H1 (cell line): ENCODE measurements at regions not wholly inside any gene's neighbourhood (a gene's known extent, or its start where the extent isn't known, plus 50 kb on each side); places are given as distances from the start of the nearest gene placed in this dataset.

Experiments
- CTCF ChIA-PET: fragments of 300-600 bp; sonication (Branson Sonifier 250); formaldehyde crosslinking; loops from one replicate; lab custom pipeline; 2021; ENCODE audit not compliant: partially characterized antibody; lab: Charles Lee
- POLR2A ChIA-PET: fragments of 300-600 bp; sonication (Branson Sonifier 250); formaldehyde crosslinking; loops from one replicate; lab custom pipeline; 2021; ENCODE audit warnings: inconsistent platforms; ENCODE audit not compliant: partially characterized antibody; lab: Charles Lee
- DNase-seq, 2 experiments: peaks; one replicate each; pipeline versions ENCODE4 v3.0.0 to v3.0.0-alpha.2; 2010 to 2022; ENCODE audit warnings: low spot score in 2 of 2, low read depth in 1 of 2, mixed read lengths in 1 of 2
- FAIRE-seq: peaks from 2 replicates; lab custom pipeline; 2011; peaks lifted over from hg19 to GRCh38; lab: Jason Lieb, UNC
- H2AFZ ChIP-seq: 2 replicates; pipeline ENCODE4 v1.8.1; 2012; ENCODE audit warnings: low read length, inconsistent platforms
- H2AK5ac ChIP-seq: 2 replicates; pipeline ENCODE4 v1.6.1; 2013; ENCODE audit warnings: low read depth, low read length
- H2BK120ac ChIP-seq: replicated peaks from 2 replicates; pipeline ENCODE3; 2013; ENCODE audit warnings: low read depth, low read length, inconsistent platforms
- H2BK12ac ChIP-seq: 2 replicates; pipeline ENCODE4 v1.6.1; 2013; ENCODE audit warnings: low read depth, low read length
- H2BK15ac ChIP-seq: 2 replicates; pipeline ENCODE4 v1.6.1; 2013; ENCODE audit warnings: low read length
- H2BK20ac ChIP-seq: 2 replicates; pipeline ENCODE4 v1.6.1; 2013; ENCODE audit warnings: low read length
- H2BK5ac ChIP-seq: 2 replicates; pipeline ENCODE4 v1.6.1; 2013; ENCODE audit warnings: low read depth, low read length
- H3K14ac ChIP-seq: 2 replicates; pipeline ENCODE4 v1.6.1; 2013; ENCODE audit warnings: inconsistent platforms; ENCODE audit not compliant: insufficient read length
- H3K18ac ChIP-seq: 2 replicates; pipeline ENCODE4 v1.6.1; 2013; ENCODE audit warnings: low read length; ENCODE audit errors: extremely low read depth
- H3K23ac ChIP-seq: 2 replicates; pipeline ENCODE4 v1.6.1; 2013; ENCODE audit warnings: inconsistent platforms; ENCODE audit not compliant: insufficient read length
- H3K23me2 ChIP-seq: 2 replicates; pipeline ENCODE4 v1.6.1; 2013; ENCODE audit warnings: low read depth, low read length
- H3K27ac ChIP-seq: 2 replicates; pipeline ENCODE4 v1.6.1; 2011; ENCODE audit warnings: low read depth, low read length, inconsistent platforms
- H3K27me3 ChIP-seq, 4 experiments: replicated peaks in 1 of 4; 1 replicate in 1 of 4; 2 replicates in 3 of 4; pipeline versions ENCODE4 v1.6.1 to v1.8.1; 2011 to 2013; ENCODE audit warnings: low read length in 3 of 4, mild to moderate bottlenecking in 3 of 4, inconsistent platforms in 2 of 4, mixed read lengths in 2 of 4, moderate library complexity in 1 of 4; ENCODE audit not compliant: control insufficient read depth in 3 of 4, insufficient read depth in 3 of 4; ENCODE audit errors: extremely low read depth in 1 of 4
- H3K36me3 ChIP-seq, 4 experiments: 2 replicates each; pipeline versions ENCODE4 v1.6.1 to v1.8.1; 2011 to 2013; ENCODE audit warnings: mild to moderate bottlenecking in 4 of 4, low read length in 3 of 4, moderate library complexity in 2 of 4, control low read depth in 1 of 4, inconsistent platforms in 1 of 4; ENCODE audit not compliant: insufficient read depth in 4 of 4, control insufficient read depth in 2 of 4
- H3K4ac ChIP-seq: replicated peaks from 2 replicates; pipeline ENCODE3; 2013; ENCODE audit warnings: low read length, low read depth, mixed read lengths, inconsistent platforms; ENCODE audit not compliant: insufficient read length
- H3K4me1 ChIP-seq, 4 experiments: replicated peaks in 1 of 4; 1 replicate in 1 of 4; 2 replicates in 3 of 4; pipeline versions ENCODE4 v1.6.1 to v1.8.1; 2011 to 2013; ENCODE audit warnings: low read length in 3 of 4, inconsistent platforms in 2 of 4, mixed read lengths in 1 of 4; ENCODE audit not compliant: insufficient read depth in 4 of 4, control insufficient read depth in 3 of 4
- H3K4me2 ChIP-seq, 2 experiments: 2 replicates each; pipeline versions ENCODE4 v1.6.1 to v1.8.1; 2011 to 2013; ENCODE audit warnings: low read depth in 2 of 2, low read length in 2 of 2, control low read depth in 1 of 2, inconsistent platforms in 1 of 2, mild to moderate bottlenecking in 1 of 2; ENCODE audit not compliant: insufficient read depth in 1 of 2
- H3K4me3 ChIP-seq, 4 experiments: fragments of 200-600, 300-600 bp in 1 of 4; sonication (generic), shearing (Covaris generic), sonication (Bioruptor Twin) in 1 of 4; 2 replicates each; pipeline versions ENCODE4 v1.5.1 to v1.8.1; 2011 to 2016; ENCODE audit warnings: low read length in 4 of 4, low read depth in 3 of 4, control low read depth in 2 of 4, inconsistent platforms in 2 of 4, mild to moderate bottlenecking in 2 of 4, mixed read lengths in 1 of 4, moderate library complexity in 1 of 4; ENCODE audit not compliant: insufficient read depth in 2 of 4; ENCODE audit errors: extremely low read depth in 1 of 4
- H3K56ac ChIP-seq: replicated peaks from 2 replicates; pipeline ENCODE3; 2013; ENCODE audit warnings: low read depth, mild to moderate bottlenecking, mixed read lengths, low read length, inconsistent platforms; ENCODE audit not compliant: insufficient read length
- H3K79me1 ChIP-seq: 2 replicates; pipeline ENCODE4 v1.6.1; 2013; ENCODE audit warnings: low read depth, low read length, control low read depth
- H3K79me2 ChIP-seq, 2 experiments: 2 replicates each; pipeline versions ENCODE4 v1.6.1 to v1.8.1; 2012 to 2013; ENCODE audit warnings: low read length in 2 of 2, mild to moderate bottlenecking in 2 of 2, inconsistent platforms in 1 of 2; ENCODE audit not compliant: insufficient read depth in 2 of 2, control insufficient read depth in 1 of 2
- H3K9ac ChIP-seq, 4 experiments: replicated peaks in 1 of 4; 1 replicate in 1 of 4; 2 replicates in 3 of 4; pipeline versions ENCODE4 v1.6.1 to v1.8.1; 2011 to 2013; ENCODE audit warnings: low read depth in 3 of 4, low read length in 3 of 4, control low read depth in 2 of 4, mild to moderate bottlenecking in 2 of 4, moderate library complexity in 2 of 4, inconsistent platforms in 1 of 4; ENCODE audit errors: extremely low read depth in 1 of 4
- H3K9me3 ChIP-seq, 2 experiments: 2 replicates each; pipeline versions ENCODE4 v1.6.1 to v1.8.1; 2012 to 2013; ENCODE audit warnings: mild to moderate bottlenecking in 2 of 2, moderate library complexity in 2 of 2, control low read depth in 1 of 2, inconsistent platforms in 1 of 2, low read depth in 1 of 2, low read length in 1 of 2, mixed read lengths in 1 of 2; ENCODE audit not compliant: insufficient read depth in 2 of 2
- H4K20me1 ChIP-seq, 2 experiments: replicated peaks in 1 of 2; 2 replicates each; pipeline versions ENCODE3 to v1.8.1; 2011 to 2013; ENCODE audit warnings: inconsistent platforms in 2 of 2, low read length in 2 of 2, mild to moderate bottlenecking in 1 of 2; ENCODE audit not compliant: insufficient read depth in 2 of 2, control insufficient read depth in 1 of 2
- H4K5ac ChIP-seq: 2 replicates; pipeline ENCODE4 v1.6.1; 2013; ENCODE audit warnings: low read length, low read depth, mixed read lengths, inconsistent platforms; ENCODE audit not compliant: insufficient read length
- H4K8ac ChIP-seq: 2 replicates; pipeline ENCODE4 v1.8.0; 2013; ENCODE audit warnings: mild to moderate bottlenecking, moderate library complexity, low read length, inconsistent platforms; ENCODE audit not compliant: insufficient read depth; ENCODE audit errors: extremely low read depth
- H4K91ac ChIP-seq: replicated peaks from 2 replicates; pipeline ENCODE3; 2013; ENCODE audit warnings: low read length, mixed read lengths, inconsistent platforms; ENCODE audit not compliant: insufficient read length
- ATF3 ChIP-seq: IDR thresholded peaks from 2 replicates; pipeline ENCODE4 v1.6.1; 2011; ENCODE audit warnings: low read depth, mild to moderate bottlenecking, low read length; ENCODE audit not compliant: insufficient read depth
- E2F6 ChIP-seq: IDR thresholded peaks from 2 replicates; pipeline ENCODE4 v1.6.1; 2012; ENCODE audit warnings: inconsistent platforms
- MAFK ChIP-seq: IDR thresholded peaks from 2 replicates; pipeline ENCODE4 v1.6.1; 2012; ENCODE audit warnings: low read depth, mild to moderate bottlenecking, improper control_type of control experiment, low read length
- MAX ChIP-seq: IDR thresholded peaks from 2 replicates; pipeline ENCODE4 v1.6.1; 2012; ENCODE audit warnings: inconsistent platforms
- POLR2AphosphoS5 ChIP-seq: IDR thresholded peaks from 2 replicates; pipeline ENCODE4 v1.6.1; 2011; ENCODE audit warnings: low read depth, low read length
- POU5F1 ChIP-seq: IDR thresholded peaks from 2 replicates; pipeline ENCODE4 v1.6.1; 2011; ENCODE audit warnings: low read depth, mild to moderate bottlenecking, low read length, moderate library complexity
- RAD21 ChIP-seq, 2 experiments: IDR thresholded peaks in 1 of 2; conservative IDR thresholded peaks in 1 of 2; 2 replicates each; pipeline ENCODE4 v1.6.1; 2011; ENCODE audit warnings: low read depth in 2 of 2, low read length in 2 of 2, improper control_type of control experiment in 1 of 2, inconsistent platforms in 1 of 2, mild to moderate bottlenecking in 1 of 2, moderate library complexity in 1 of 2
- RNF2 ChIP-seq: fragments of 200-900, 300-1000 bp; sonication (generic); IDR thresholded peaks from 2 replicates; pipeline ENCODE4 v1.7.1; 2016; ENCODE audit warnings: borderline replicate concordance, low read depth, mild to moderate bottlenecking, antibody characterized with exemption, low read length; ENCODE audit not compliant: poor library complexity, severe bottlenecking; ENCODE audit errors: missing control alignments
- TAF7 ChIP-seq: optimal IDR thresholded peaks from 2 replicates; pipeline ENCODE3; 2011; ENCODE audit warnings: low read depth, mild to moderate bottlenecking, inconsistent platforms, low read length, moderate library complexity, borderline replicate concordance
- USF2 ChIP-seq: IDR thresholded peaks from 2 replicates; pipeline ENCODE4 v1.6.1; 2011; ENCODE audit warnings: low read length, improper control_type of control experiment
- WGBS, 2 experiments: shearing (Covaris generic) in 1 of 2; methylation state at CpG; one replicate each; pipeline versions ENCODE4 v1.1.6 to v1.1.7; 2013 to 2015; ENCODE audit warnings: low lambda C conversion rate in 2 of 2, mixed read lengths in 2 of 2, inconsistent platforms in 1 of 2, low coverage in 1 of 2, missing lambda C conversion rate in 1 of 2; ENCODE audit not compliant: insufficient replicate concordance in 2 of 2, insufficient coverage in 1 of 2, insufficient read length in 1 of 2; ENCODE audit errors: extremely low coverage in 1 of 2, missing lambda C conversion rate in 1 of 2; 5-methylcytosine and 5-hydroxymethylcytosine counted together

GRCh38 chr17:52410781-52411180, 252.3 kb upstream of the CA10 start:
- H4K8ac ChIP-seq: no peak overlapping the region
- POLR2A ChIA-PET: no interaction called here
- TF ChIP-seq POLR2AphosphoS5 (no peak), USF2 (no peak), E2F6 (no peak), TAF7 (no peak), MAX (no peak), ATF3 (no peak), RNF2 (no peak), MAFK (no peak), POU5F1 (no peak), RAD21 (IDR thresholded peaks at IDR 0.05 in 1 of 2, conservative IDR thresholded peaks at IDR 0.05 in 1 of 2; ENCODE audit: low read depth in 2 of 2, low read length in 2 of 2) (no peak)
- no peak overlapping the region for H3K4me3 ChIP-seq
- H2BK15ac ChIP-seq: no peak overlapping the region
- H3K14ac ChIP-seq: no peak overlapping the region
- no peak overlapping the region for H3K4ac ChIP-seq
- H3K79me2 ChIP-seq: no peaks in the 10 kb centered on the region
- H3K23ac ChIP-seq: no peak overlapping the region
- H2AFZ ChIP-seq: no peak overlapping the region
- H3K9me3 ChIP-seq: no peaks in the 10 kb centered on the region
- H3K18ac ChIP-seq: no peak overlapping the region
- no peaks in the 10 kb centered on the region for H4K20me1 ChIP-seq
- H2BK20ac ChIP-seq: no peak overlapping the region
- H3K36me3 ChIP-seq: no peaks in the 10 kb centered on the region
- no peak overlapping the region for H3K56ac ChIP-seq
- H4K91ac ChIP-seq: no peak overlapping the region
- H2BK12ac ChIP-seq: no peak overlapping the region
- DNase-seq (no peak), FAIRE-seq (no peak)
- no peaks in the 10 kb centered on the region for H3K23me2 ChIP-seq
- CTCF ChIA-PET: interaction anchor here (1.5 kb wide), 1 partner anchor 17 kb away, joined by 4 read pairs; no protein-coding TSS in a partner anchor
- no peaks in the 10 kb centered on the region for H3K27me3 ChIP-seq
- H2BK120ac ChIP-seq: no peak overlapping the region
- WGBS, 2 experiments: 94% methylated on average over 1 of the region's 1 CpG; no CpG with 5 or more reads in 1 of the 2 experiments
- H3K27ac ChIP-seq: no peak overlapping the region
- no peaks in the 10 kb centered on the region for H3K79me1 ChIP-seq
- H2BK5ac ChIP-seq: no peak overlapping the region
- no peak overlapping the region for H3K9ac ChIP-seq
- no peak overlapping the region for H2AK5ac ChIP-seq
- no peak overlapping the region for H4K5ac ChIP-seq
- no peaks in the 10 kb centered on the region for H3K4me1 ChIP-seq
- no peak overlapping the region for H3K4me2 ChIP-seq
